ENCODE measurements at regions not wholly inside any gene's neighbourhood (a gene's known extent, or its start where the extent isn't known, plus 50 kb on each side); places are given as distances from the start of the nearest gene placed in this dataset.
"Not testable (repeated sequence)": the region's sequence is repeated elsewhere in the genome, so short reads cannot be mapped to it uniquely, and the experiment has no call there.

DNA sequence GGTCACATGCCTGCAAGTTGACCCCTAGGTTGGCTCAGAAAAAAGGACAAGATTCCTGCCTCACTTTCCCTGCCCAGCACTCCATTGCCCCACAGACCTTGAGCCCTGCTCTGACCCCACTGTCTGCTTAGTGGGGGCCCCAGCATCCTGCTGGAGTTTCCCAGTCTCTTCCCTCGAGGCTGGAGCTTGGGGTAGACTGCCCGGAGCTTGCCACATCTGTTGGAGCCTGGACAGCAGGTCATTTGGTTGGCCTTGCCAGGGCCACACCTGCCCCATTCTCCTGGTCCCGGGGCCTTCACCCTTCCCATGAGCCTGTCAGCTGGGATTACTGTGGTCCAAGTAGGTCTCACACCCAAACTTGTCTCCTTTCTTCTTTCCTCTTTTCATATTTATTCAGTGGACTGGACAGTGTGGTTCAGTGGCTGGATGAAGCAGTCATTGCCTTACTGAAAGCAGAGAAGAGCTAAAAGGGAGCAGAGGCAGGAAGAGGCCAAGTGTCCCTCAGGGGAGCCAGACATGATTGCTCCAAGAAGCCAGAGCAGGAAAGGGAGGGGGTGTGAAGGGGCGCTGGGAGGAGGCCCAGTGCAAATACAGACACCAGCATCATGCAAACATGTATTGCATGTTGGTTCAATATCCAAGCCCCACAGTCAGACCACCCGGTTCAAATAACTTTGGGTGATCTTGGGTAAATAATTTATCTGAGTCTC lies 56.2 kb upstream of the CACUL1 start:
- WGBS, result 78% methylated on average over 3 of the region's 5 CpGs
- Histone ChIP-seq H3K9me3 (no peaks in the 10 kb centered on the region), H3K27me3 (no peaks in the 10 kb centered on the region), H3K4me3 (no peak overlapping the region), H3K27ac (replicated peaks in 1 of 4) (no peak overlapping the region), H3K36me3 (no peaks in the 10 kb centered on the region), H3K4me1 (no peaks in the 10 kb centered on the region)
- intact Hi-C loops (cut with DNase I), result no loop called here
- DNase-seq (ENCODE audit: extremely low spot score), result no peak
- TF ChIP-seq POLR2AphosphoS5 (IDR thresholded peaks at IDR 0.05) (no peak), POLR2A (IDR thresholded peaks at IDR 0.05; ENCODE audit: low read depth) (no peak), EP300 (IDR thresholded peaks at IDR 0.05) (no peak)
- TF ChIP-seq, protein P1, sequence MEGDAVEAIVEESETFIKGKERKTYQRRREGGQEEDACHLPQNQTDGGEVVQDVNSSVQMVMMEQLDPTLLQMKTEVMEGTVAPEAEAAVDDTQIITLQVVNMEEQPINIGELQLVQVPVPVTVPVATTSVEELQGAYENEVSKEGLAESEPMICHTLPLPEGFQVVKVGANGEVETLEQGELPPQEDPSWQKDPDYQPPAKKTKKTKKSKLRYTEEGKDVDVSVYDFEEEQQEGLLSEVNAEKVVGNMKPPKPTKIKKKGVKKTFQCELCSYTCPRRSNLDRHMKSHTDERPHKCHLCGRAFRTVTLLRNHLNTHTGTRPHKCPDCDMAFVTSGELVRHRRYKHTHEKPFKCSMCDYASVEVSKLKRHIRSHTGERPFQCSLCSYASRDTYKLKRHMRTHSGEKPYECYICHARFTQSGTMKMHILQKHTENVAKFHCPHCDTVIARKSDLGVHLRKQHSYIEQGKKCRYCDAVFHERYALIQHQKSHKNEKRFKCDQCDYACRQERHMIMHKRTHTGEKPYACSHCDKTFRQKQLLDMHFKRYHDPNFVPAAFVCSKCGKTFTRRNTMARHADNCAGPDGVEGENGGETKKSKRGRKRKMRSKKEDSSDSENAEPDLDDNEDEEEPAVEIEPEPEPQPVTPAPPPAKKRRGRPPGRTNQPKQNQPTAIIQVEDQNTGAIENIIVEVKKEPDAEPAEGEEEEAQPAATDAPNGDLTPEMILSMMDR (IDR thresholded peaks at IDR 0.05), result no peak

DNA sequence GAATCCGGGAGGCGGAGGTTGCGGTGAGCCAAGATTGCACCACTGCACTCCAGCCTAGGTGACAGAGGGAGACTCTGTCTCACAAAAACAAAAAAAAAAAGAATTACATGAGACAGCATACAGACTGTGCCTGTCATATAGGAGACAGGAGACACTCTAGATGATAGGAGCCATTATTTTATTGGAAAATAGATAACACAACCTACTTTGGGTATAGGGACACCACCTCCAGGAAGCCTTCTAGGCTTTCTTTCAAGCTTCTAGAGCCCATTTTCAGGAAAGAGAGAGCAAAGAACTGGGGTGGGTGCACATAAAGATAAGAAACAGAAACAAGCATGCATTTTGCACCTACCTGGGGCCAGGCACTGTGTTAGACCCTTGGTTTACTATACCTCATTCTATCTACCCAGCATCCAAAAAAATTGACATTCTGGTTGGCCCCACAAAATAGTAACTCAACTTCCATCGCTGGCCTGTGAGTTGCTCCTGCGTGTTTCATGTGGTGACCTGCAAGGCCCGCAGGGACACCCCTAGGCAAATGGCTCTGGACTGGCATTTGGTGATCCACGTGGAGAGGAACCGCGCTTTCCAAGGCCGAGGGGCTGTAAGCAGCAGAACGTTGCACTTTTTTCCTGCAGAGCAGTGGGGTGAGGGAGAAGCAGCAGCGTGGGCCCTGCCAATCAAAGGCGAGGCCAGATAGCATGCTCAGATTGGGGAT lies 57.1 kb upstream of the CACUL1 start:
- no peaks in the 10 kb centered on the region for H3K36me3 ChIP-seq
- WGBS, result 77% methylated on average over 13 of the region's 13 CpGs
- H3K27ac ChIP-seq (replicated peaks in 1 of 4), result no peak overlapping the region
- TF ChIP-seq EP300 (IDR thresholded peaks at IDR 0.05), result no peak
- TF ChIP-seq, protein P1 (IDR thresholded peaks at IDR 0.05), result no peak
- no peak for TF ChIP-seq POLR2A (IDR thresholded peaks at IDR 0.05; ENCODE audit: low read depth)
- no peak for TF ChIP-seq POLR2AphosphoS5 (IDR thresholded peaks at IDR 0.05)
- no peak for DNase-seq (ENCODE audit: extremely low spot score)
- no peaks in the 10 kb centered on the region for H3K9me3 ChIP-seq
- H3K4me1 ChIP-seq, result no peaks in the 10 kb centered on the region
- H3K27me3 ChIP-seq, result no peaks in the 10 kb centered on the region
- H3K4me3 ChIP-seq, result no peak overlapping the region
- intact Hi-C loops (cut with DNase I), result no loop called here

DNA sequence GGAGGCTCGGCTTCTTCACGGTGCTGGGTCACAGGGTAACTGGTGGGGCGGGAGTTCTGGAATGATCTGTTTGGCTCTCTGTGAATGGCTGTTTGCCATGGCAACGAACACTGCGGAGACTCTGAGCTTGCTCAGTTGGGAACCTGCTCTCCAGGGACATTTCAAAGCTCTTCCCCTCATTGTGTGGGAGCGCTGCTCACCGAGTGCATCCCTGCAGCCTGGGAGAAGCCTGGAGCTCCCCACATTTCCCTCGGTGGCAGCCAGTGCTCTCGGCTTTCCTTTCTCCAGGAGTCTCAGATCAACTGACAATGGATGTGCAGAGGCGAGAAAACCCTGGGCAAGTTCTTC lies 57.6 kb upstream of the CACUL1 start:
- WGBS, result 60% methylated on average over 8 of the region's 10 CpGs

DNA sequence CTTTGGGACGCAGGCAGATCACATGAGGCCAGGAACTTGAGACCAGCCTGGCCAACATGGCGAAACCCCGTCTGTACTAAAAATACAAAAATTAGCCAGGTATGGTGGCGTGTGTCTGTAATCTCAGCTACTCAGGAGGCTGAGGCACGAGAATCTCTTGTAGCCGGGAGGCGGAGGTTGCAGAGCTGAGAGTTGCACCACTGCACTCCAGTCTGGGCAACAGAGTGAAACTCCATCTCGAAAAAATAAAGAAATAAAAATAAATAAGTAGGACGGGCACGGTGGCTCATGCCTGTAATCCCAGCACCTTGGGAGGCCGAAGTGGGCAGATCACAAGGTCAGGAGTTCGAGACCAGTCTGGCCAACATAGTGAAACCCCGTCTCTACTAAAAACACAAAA lies 58.2 kb upstream of the CACUL1 start:
- intact Hi-C loops (cut with DNase I); H3K9me3 ChIP-seq; H3K27ac ChIP-seq (replicated peaks in 1 of 4); H3K4me3 ChIP-seq; H3K4me1 ChIP-seq; DNase-seq (ENCODE audit: extremely low spot score); H3K36me3 ChIP-seq; H3K27me3 ChIP-seq: not testable (repeated sequence)
- 90% methylated on average over 13 of the region's 13 CpGs for WGBS

More for the DNA sequence above, 57.6 kb upstream of the CACUL1 start:
- Histone ChIP-seq H3K4me3 (no peak overlapping the region), H3K27me3 (no peaks in the 10 kb centered on the region), H3K4me1 (no peaks in the 10 kb centered on the region), H3K36me3 (no peaks in the 10 kb centered on the region), H3K27ac (replicated peaks in 1 of 4) (no peak overlapping the region), H3K9me3 (no peaks in the 10 kb centered on the region)
- intact Hi-C loops (cut with DNase I), result no loop called here
- TF ChIP-seq POLR2A (IDR thresholded peaks at IDR 0.05; ENCODE audit: low read depth), result no peak
- TF ChIP-seq, protein P1 (IDR thresholded peaks at IDR 0.05), result no peak
- TF ChIP-seq EP300 (IDR thresholded peaks at IDR 0.05), result no peak
- TF ChIP-seq POLR2AphosphoS5 (IDR thresholded peaks at IDR 0.05), result no peak
- no peak for DNase-seq (ENCODE audit: extremely low spot score)

DNA sequence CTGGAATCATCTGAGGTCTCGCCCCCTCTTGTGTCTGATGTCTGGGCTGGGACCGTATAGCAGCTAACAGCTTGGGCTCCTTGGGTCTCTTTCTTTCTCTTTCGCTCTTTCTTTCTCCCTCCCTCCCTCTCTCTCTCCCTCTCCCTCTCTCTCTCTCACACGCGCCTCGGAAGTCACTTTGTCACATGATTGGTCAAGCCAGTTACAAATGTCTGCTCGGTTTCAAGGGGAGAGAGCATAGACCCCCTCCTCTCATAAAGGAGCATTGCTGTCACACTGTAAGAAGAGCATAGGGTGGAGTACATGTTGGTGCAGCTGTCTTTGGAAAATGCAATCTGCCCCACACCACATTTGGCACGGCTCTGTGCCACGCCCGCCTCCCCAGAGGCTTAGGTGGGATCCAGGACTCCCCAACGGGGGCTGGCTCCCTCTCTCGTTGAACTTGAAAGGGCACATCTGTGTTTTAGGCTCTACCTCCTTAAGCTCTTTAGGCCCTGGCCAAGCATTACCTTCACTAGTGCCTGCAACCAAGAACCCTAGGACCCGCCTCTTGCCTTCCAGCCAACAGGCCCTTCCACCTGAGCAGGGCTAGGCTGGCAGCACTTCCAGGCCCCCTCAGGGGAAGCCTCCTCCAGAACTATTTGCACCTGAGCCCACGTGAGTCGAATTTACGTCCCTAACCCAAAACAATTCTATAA lies 61.9 kb upstream of the CACUL1 start:
- no peak overlapping the region for H3K4me3 ChIP-seq
- no peak overlapping the region for H3K27ac ChIP-seq (replicated peaks in 1 of 4)
- H3K4me1 ChIP-seq, result no peaks in the 10 kb centered on the region
- no peaks in the 10 kb centered on the region for H3K27me3 ChIP-seq
- TF ChIP-seq EP300 (IDR thresholded peaks at IDR 0.05) (no peak), POLR2AphosphoS5 (IDR thresholded peaks at IDR 0.05) (no peak)
- TF ChIP-seq, protein P1 (IDR thresholded peaks at IDR 0.05), result no peak
- DNase-seq (ENCODE audit: extremely low spot score), result no peak
- WGBS, result 82% methylated on average over 16 of the region's 16 CpGs
- no peaks in the 10 kb centered on the region for H3K36me3 ChIP-seq
- intact Hi-C loops (cut with DNase I), result no loop called here
- no peaks in the 10 kb centered on the region for H3K9me3 ChIP-seq
